ENCODE measurements at regions not wholly inside any gene's neighbourhood (a gene's known extent, or its start where the extent isn't known, plus 50 kb on each side); places are given as distances from the start of the nearest gene placed in this dataset.

GRCh38 chr7:113197274-113197673 is 78.9 kb upstream of the SMIM30 start:
- TF ChIP-seq L3MBTL2 (conservative IDR thresholded peaks at IDR 0.05) = no peak
- TF ChIP-seq ZNF384 (IDR thresholded peaks at IDR 0.05) = no peak

Data from HEK293T (cell line).